Activated CD8-positive, alpha-beta memory T cell treated with anti-CD3 and anti-CD28 coated beads for 4 hours (primary cell): ENCODE measurements at regions not wholly inside any gene's neighbourhood (a gene's known extent, or its start where the extent isn't known, plus 50 kb on each side); places are given as distances from the start of the nearest gene placed in this dataset.
"Not testable (repeated sequence)": the region's sequence is repeated elsewhere in the genome, so short reads cannot be mapped to it uniquely, and the experiment has no call there.

Experiments used
- DNase-seq, 2 donors: peaks; one replicate each; pipeline ENCODE4 v3.0.0-alpha.2; 2020; ENCODE audit warnings: low read depth in 2 of 2

- no peak for DNase-seq
Measured at GRCh38 chrX:1140236-1140681, 72.2 kb downstream of the CRLF2 start.

GRCh38 chrX:1139185-1139500 is 73.3 kb downstream of the CRLF2 start:
- DNase-seq, result no peak

- no peak for DNase-seq
Measured at GRCh38 chrX:1138476-1139184, 73.8 kb downstream of the CRLF2 start.

- no peak for DNase-seq
Measured at GRCh38 chrX:1137531-1137930, 74.9 kb downstream of the CRLF2 start.

- not testable (repeated sequence) for DNase-seq
Measured at GRCh38 chrX:1136582-1136981, 75.9 kb downstream of the CRLF2 start.

GRCh38 chrX:1134976-1135375 is 77.5 kb downstream of the CRLF2 start:
- DNase-seq, result no peak

GRCh38 chrX:1134156-1134555 is 78.3 kb downstream of the CRLF2 start:
- DNase-seq, result no peak

GRCh38 chrX:1126738-1127137 is 85.7 kb downstream of the CRLF2 start:
- no peak for DNase-seq

- no peak for DNase-seq
Measured at GRCh38 chrX:1124531-1124930, 87.9 kb downstream of the CRLF2 start.

- DNase-seq, result not testable (repeated sequence)
Measured at GRCh38 chrX:1122851-1123250, 89.6 kb downstream of the CRLF2 start.

- no peak for DNase-seq
Measured at GRCh38 chrX:1119275-1119674, 93.2 kb downstream of the CRLF2 start.

GRCh38 chrX:1118572-1119199 is 93.8 kb downstream of the CRLF2 start:
- no peak for DNase-seq

- not testable (repeated sequence) for DNase-seq
Measured at GRCh38 chrX:1115411-1115810, 97.0 kb downstream of the CRLF2 start.

GRCh38 chrX:1112321-1112720 is 100.1 kb downstream of the CRLF2 start:
- no peak for DNase-seq

GRCh38 chrX:1111601-1112300 is 100.7 kb downstream of the CRLF2 start:
- no peak for DNase-seq

GRCh38 chrX:1109580-1110119 is 102.8 kb downstream of the CRLF2 start:
- no peak for DNase-seq

- no peak for DNase-seq
Measured at GRCh38 chrX:1108501-1109445, 103.7 kb downstream of the CRLF2 start.

- no peak for DNase-seq
Measured at GRCh38 chrX:1106478-1107210, 105.8 kb downstream of the CRLF2 start.

- DNase-seq, result no peak
Measured at GRCh38 chrX:1105671-1106419, 106.6 kb downstream of the CRLF2 start.

GRCh38 chrX:1105031-1105430 is 107.4 kb downstream of the CRLF2 start:
- DNase-seq, result not testable (repeated sequence)
